ENCODE measurements at regions not wholly inside any gene's neighbourhood (a gene's known extent, or its start where the extent isn't known, plus 50 kb on each side); places are given as distances from the start of the nearest gene placed in this dataset.

GRCh38 chr1:189027512-189027911, 1450.2 kb downstream of the BRINP3 start:
- TF ChIP-seq POLR2A (IDR thresholded peaks at IDR 0.05) (no peak), CTCF (IDR thresholded peaks at IDR 0.05) (no peak)
- intact Hi-C loops (cut with DNase I) = no loop called here

GRCh38 chr1:189033169-189033568, 1444.5 kb downstream of the BRINP3 start:
- Histone ChIP-seq H3K27me3 (no peaks in the 10 kb centered on the region), H3K27ac (no peak overlapping the region), H3K4me3 (no peak overlapping the region), H3K9me3 (no peaks in the 10 kb centered on the region), H3K4me1 (no peaks in the 10 kb centered on the region), H3K36me3 (no peaks in the 10 kb centered on the region)
- intact Hi-C loops (cut with DNase I) = no loop called here
- TF ChIP-seq CTCF (IDR thresholded peaks at IDR 0.05) (no peak), POLR2A (IDR thresholded peaks at IDR 0.05) (no peak)
- DNase-seq = no peak

More at GRCh38 chr1:189027512-189027911, 1450.2 kb downstream of the BRINP3 start:
- H3K27ac ChIP-seq = no peak overlapping the region
- no peak overlapping the region for H3K4me3 ChIP-seq
- no peaks in the 10 kb centered on the region for H3K27me3 ChIP-seq
- WGBS, 2 donors = 77 to 78% methylated on average over 5 of the region's 5 CpGs
- no peaks in the 10 kb centered on the region for H3K4me1 ChIP-seq
- H3K36me3 ChIP-seq = no peaks in the 10 kb centered on the region
- no peak for DNase-seq
- H3K9me3 ChIP-seq = no peaks in the 10 kb centered on the region

- Histone ChIP-seq H3K27me3 (no peaks in the 10 kb centered on the region), H3K4me3 (no peak overlapping the region), H3K4me1 (no peaks in the 10 kb centered on the region), H3K36me3 (no peaks in the 10 kb centered on the region), H3K9me3 (no peaks in the 10 kb centered on the region), H3K27ac (no peak overlapping the region)
- intact Hi-C loops (cut with DNase I) = no loop called here
- DNase-seq = no peak
- TF ChIP-seq CTCF (IDR thresholded peaks at IDR 0.05) (no peak), POLR2A (IDR thresholded peaks at IDR 0.05) (no peak)
- WGBS, 2 donors = 59 to 69% methylated on average over 2 to 3 of the region's 3 CpGs
Measured at GRCh38 chr1:189036628-189037027, 1441.0 kb downstream of the BRINP3 start.

GRCh38 chr1:189046127-189046526, 1431.5 kb downstream of the BRINP3 start:
- TF ChIP-seq CTCF (IDR thresholded peaks at IDR 0.05) = no peak
- no peak for TF ChIP-seq POLR2A (IDR thresholded peaks at IDR 0.05)
- no peak overlapping the region for H3K4me3 ChIP-seq
- no peaks in the 10 kb centered on the region for H3K36me3 ChIP-seq
- H3K27me3 ChIP-seq = no peaks in the 10 kb centered on the region
- H3K9me3 ChIP-seq = no peaks in the 10 kb centered on the region
- DNase-seq = no peak
- 46 to 51% methylated on average over 2 of the region's 2 CpGs for WGBS, 2 donors
- intact Hi-C loops (cut with DNase I) = no loop called here
- H3K4me1 ChIP-seq = no peaks in the 10 kb centered on the region
- H3K27ac ChIP-seq = no peak overlapping the region

GRCh38 chr1:189084811-189085210, 1392.9 kb downstream of the BRINP3 start:
- 21 to 29% methylated on average over 2 of the region's 2 CpGs for WGBS, 2 donors
- intact Hi-C loops (cut with DNase I) = no loop called here
- Histone ChIP-seq H3K4me3 (no peak overlapping the region), H3K27me3 (no peaks in the 10 kb centered on the region), H3K4me1 (no peaks in the 10 kb centered on the region), H3K27ac (no peak overlapping the region), H3K9me3 (no peaks in the 10 kb centered on the region), H3K36me3 (no peaks in the 10 kb centered on the region)
- TF ChIP-seq POLR2A (IDR thresholded peaks at IDR 0.05) = no peak
- no peak for TF ChIP-seq CTCF (IDR thresholded peaks at IDR 0.05)
- no peak for DNase-seq

Measured in esophagus squamous epithelium (tissue), 5 donors.